Lower lobe of right lung (tissue), 2 donors: ENCODE measurements at regions not wholly inside any gene's neighbourhood (a gene's known extent, or its start where the extent isn't known, plus 50 kb on each side); places are given as distances from the start of the nearest gene placed in this dataset.

Experiments used
- ATAC-seq, 2 donors: fragments of 200-7000 bp; cut with Tn5 transposase; one replicate each; pipeline ENCODE4 v1.9.1; 2020 to 2022; ENCODE audit warnings: mild to moderate bottlenecking in 2 of 2, moderate library complexity in 2 of 2
- DNase-seq: peaks from one replicate; pipeline ENCODE4 v3.0.0-alpha.2; 2020
- H3K27ac ChIP-seq: fragments of 200-600 bp; one replicate; pipeline ENCODE4 v1.8.0; 2022
- H3K27me3 ChIP-seq: fragments of 200-600 bp; one replicate; pipeline ENCODE4 v1.8.0; 2022; ENCODE audit warnings: low read depth
- H3K36me3 ChIP-seq: fragments of 200-600 bp; one replicate; pipeline ENCODE4 v1.8.0; 2022; ENCODE audit warnings: mild to moderate bottlenecking
- H3K4me1 ChIP-seq: fragments of 200-600 bp; one replicate; pipeline ENCODE4 v1.8.0; 2022
- H3K4me3 ChIP-seq: fragments of 200-600 bp; one replicate; pipeline ENCODE4 v1.8.0; 2022; ENCODE audit warnings: mild to moderate bottlenecking
- H3K9me3 ChIP-seq: fragments of 200-600 bp; one replicate; pipeline ENCODE4 v1.8.0; 2022
- CTCF ChIP-seq: fragments of 200-600 bp; IDR thresholded peaks from one replicate; pipeline ENCODE4 v1.8.0; 2022; ENCODE audit warnings: antibody characterized with exemption, mild to moderate bottlenecking
- intact Hi-C: fragments of 100-400 bp; cut with DNase I; formaldehyde crosslinking; loops from one replicate; pipeline ENCODE4 v1.11.0; 2022
- donor health status: DM: no; HTN: yes; CAD: no; lungs with severe emphysema.

GRCh38 chr1:188426561-188426960, 1597.8 kb downstream of the PLA2G4A start:
- Histone ChIP-seq H3K4me3 (no peak overlapping the region), H3K4me1 (no peaks in the 10 kb centered on the region), H3K36me3 (no peaks in the 10 kb centered on the region), H3K9me3 (no peaks in the 10 kb centered on the region), H3K27me3 (no peaks in the 10 kb centered on the region), H3K27ac (no peak overlapping the region)
- no peak for ATAC-seq
- no peak for DNase-seq
- TF ChIP-seq CTCF: no peak
- intact Hi-C loops: no loop called here

GRCh38 chr1:188427642-188428041, 1598.9 kb downstream of the PLA2G4A start:
- intact Hi-C loops: no loop called here
- Histone ChIP-seq H3K4me3 (no peak overlapping the region), H3K9me3 (no peaks in the 10 kb centered on the region), H3K27me3 (no peaks in the 10 kb centered on the region), H3K4me1 (no peaks in the 10 kb centered on the region), H3K27ac (no peak overlapping the region), H3K36me3 (no peaks in the 10 kb centered on the region)
- DNase-seq (no peak), ATAC-seq (no peak)
- no peak for TF ChIP-seq CTCF

- H3K9me3 ChIP-seq: no peaks in the 10 kb centered on the region
- H3K27ac ChIP-seq: no peak overlapping the region
- H3K36me3 ChIP-seq: no peaks in the 10 kb centered on the region
- no peaks in the 10 kb centered on the region for H3K4me1 ChIP-seq
- no peak overlapping the region for H3K4me3 ChIP-seq
- no peaks in the 10 kb centered on the region for H3K27me3 ChIP-seq
- no peak for TF ChIP-seq CTCF
- no peak for ATAC-seq
- no peak for DNase-seq
- intact Hi-C loops: no loop called here
Observed at GRCh38 chr1:188429386-188429785, 1600.6 kb downstream of the PLA2G4A start.

DNA sequence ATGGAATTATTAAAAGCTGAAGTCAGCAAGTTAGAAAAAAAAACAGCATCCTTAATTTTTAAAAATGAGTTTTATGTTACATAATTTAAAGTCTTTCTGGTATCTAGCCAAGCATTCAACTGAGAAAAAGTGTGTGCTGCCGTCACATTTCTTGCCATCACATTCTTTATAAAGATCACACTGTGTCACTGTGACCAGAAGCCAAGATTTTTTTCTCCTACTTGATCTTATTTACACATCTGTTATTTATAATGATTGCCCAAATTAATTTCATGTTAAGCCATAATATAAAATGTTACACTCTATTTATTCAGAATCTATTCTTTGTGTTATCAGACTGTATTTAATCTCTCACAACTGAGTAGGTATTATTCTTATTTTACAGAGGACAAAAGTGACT, 1603.7 kb downstream of the PLA2G4A start:
- TF ChIP-seq CTCF: no peak
- H3K36me3 ChIP-seq: no peaks in the 10 kb centered on the region
- no peaks in the 10 kb centered on the region for H3K27me3 ChIP-seq
- no peak overlapping the region for H3K4me3 ChIP-seq
- H3K27ac ChIP-seq: no peak overlapping the region
- H3K9me3 ChIP-seq: no peaks in the 10 kb centered on the region
- intact Hi-C loops: no loop called here
- no peak for DNase-seq
- ATAC-seq: no peak
- H3K4me1 ChIP-seq: no peaks in the 10 kb centered on the region

- no peaks in the 10 kb centered on the region for H3K27me3 ChIP-seq
- no peak for ATAC-seq
- no peak overlapping the region for H3K4me3 ChIP-seq
- TF ChIP-seq CTCF: no peak
- no peak for DNase-seq
- no peaks in the 10 kb centered on the region for H3K36me3 ChIP-seq
- H3K27ac ChIP-seq: no peak overlapping the region
- intact Hi-C loops: no loop called here
- H3K9me3 ChIP-seq: no peaks in the 10 kb centered on the region
- no peaks in the 10 kb centered on the region for H3K4me1 ChIP-seq
Observed at GRCh38 chr1:188433425-188433824, 1604.7 kb downstream of the PLA2G4A start.

DNA sequence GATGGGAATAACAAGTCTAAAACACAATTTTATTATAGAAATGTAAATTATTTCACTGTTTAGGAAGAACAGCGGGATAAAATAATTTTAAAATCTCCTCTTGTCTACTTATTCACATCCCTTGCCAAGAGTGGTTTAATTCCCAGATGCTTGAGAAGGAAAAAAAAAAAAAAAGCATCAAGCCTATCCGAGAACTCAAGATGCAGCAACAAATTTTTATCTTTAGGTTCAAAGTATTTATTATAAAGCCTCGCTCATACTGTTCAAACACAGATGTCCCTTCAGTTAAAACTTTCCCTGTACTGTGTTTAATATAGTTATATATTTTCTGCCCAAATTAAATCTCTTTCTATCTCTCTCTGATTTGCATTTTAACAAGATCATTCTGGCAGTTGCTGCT, 1615.8 kb downstream of the PLA2G4A start:
- DNase-seq (no peak), ATAC-seq (no peak)
- intact Hi-C loops: no loop called here
- Histone ChIP-seq H3K27ac (no peak overlapping the region), H3K4me3 (no peak overlapping the region), H3K36me3 (no peaks in the 10 kb centered on the region), H3K4me1 (no peaks in the 10 kb centered on the region), H3K9me3 (no peaks in the 10 kb centered on the region), H3K27me3 (no peaks in the 10 kb centered on the region)
- no peak for TF ChIP-seq CTCF
